Breast epithelium (tissue), 3 donors: ENCODE measurements at regions not wholly inside any gene's neighbourhood (a gene's known extent, or its start where the extent isn't known, plus 50 kb on each side); places are given as distances from the start of the nearest gene placed in this dataset.

Experiments used
- POLR2A ChIP-seq: fragments of 450-650 bp; IDR thresholded peaks from one replicate; pipeline ENCODE4 v1.6.1; 2016; ENCODE audit warnings: antibody characterized with exemption, mild to moderate bottlenecking, moderate library complexity
- POLR2AphosphoS5 ChIP-seq, 3 donors: sonication (generic); formaldehyde crosslinking; IDR thresholded peaks; one replicate each; pipeline ENCODE4 v1.6.1; 2017; ENCODE audit warnings: antibody characterized with exemption in 3 of 3
- TF ChIP-seq, protein P1 (sequence below), 3 donors: fragments of 450-650 bp; IDR thresholded peaks; one replicate each; pipeline ENCODE4 v1.5.1; 2016 to 2017; ENCODE audit warnings: antibody characterized with exemption in 3 of 3, mild to moderate bottlenecking in 3 of 3, moderate library complexity in 3 of 3

DNA sequence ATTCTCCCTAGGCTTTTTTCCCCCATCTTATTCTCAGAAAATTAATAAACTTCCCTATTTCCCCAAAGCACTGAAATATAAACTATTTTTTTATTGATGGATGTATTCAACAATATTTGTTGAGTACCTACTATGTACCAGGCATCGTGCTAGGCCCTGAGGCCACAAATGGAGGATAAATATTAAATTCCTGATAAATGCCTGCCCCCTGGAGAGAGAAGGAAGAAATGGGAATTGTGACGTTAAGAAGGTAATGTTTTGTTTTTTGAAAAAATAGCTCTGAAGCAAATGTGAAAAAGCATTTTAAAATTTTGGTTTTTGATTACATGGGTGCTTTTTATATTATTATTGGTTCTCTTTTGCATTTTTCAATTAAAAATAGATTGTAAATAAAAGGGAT, 60.5 kb upstream of the DPT start:
- TF ChIP-seq POLR2AphosphoS5 (IDR thresholded peaks at IDR 0.05) (no peak), POLR2A (no peak)
- TF ChIP-seq, protein P1, sequence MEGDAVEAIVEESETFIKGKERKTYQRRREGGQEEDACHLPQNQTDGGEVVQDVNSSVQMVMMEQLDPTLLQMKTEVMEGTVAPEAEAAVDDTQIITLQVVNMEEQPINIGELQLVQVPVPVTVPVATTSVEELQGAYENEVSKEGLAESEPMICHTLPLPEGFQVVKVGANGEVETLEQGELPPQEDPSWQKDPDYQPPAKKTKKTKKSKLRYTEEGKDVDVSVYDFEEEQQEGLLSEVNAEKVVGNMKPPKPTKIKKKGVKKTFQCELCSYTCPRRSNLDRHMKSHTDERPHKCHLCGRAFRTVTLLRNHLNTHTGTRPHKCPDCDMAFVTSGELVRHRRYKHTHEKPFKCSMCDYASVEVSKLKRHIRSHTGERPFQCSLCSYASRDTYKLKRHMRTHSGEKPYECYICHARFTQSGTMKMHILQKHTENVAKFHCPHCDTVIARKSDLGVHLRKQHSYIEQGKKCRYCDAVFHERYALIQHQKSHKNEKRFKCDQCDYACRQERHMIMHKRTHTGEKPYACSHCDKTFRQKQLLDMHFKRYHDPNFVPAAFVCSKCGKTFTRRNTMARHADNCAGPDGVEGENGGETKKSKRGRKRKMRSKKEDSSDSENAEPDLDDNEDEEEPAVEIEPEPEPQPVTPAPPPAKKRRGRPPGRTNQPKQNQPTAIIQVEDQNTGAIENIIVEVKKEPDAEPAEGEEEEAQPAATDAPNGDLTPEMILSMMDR (IDR thresholded peaks at IDR 0.05): no peak
